ENCODE measurements at regions not wholly inside any gene's neighbourhood (a gene's known extent, or its start where the extent isn't known, plus 50 kb on each side); places are given as distances from the start of the nearest gene placed in this dataset.

DNA sequence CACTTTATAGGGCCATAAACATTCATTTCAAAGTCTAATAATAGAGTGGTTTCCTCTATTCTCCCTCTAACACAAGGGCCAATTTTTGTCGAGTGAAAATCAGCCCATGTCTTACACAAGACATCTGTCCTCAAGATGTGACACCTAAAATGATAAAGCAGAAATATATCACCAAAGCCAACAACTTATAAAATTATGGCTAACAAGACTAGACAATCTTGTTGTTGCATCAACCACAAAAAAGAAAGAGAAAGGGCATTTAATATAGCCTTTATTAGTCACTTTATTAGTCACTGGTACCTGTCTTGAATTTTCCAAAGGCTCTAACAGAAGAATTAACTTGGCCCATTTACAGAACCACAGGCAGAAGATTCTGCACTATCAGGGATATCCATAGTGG is 161.6 kb downstream of the SMIM20 start:
- TF ChIP-seq, protein P1, sequence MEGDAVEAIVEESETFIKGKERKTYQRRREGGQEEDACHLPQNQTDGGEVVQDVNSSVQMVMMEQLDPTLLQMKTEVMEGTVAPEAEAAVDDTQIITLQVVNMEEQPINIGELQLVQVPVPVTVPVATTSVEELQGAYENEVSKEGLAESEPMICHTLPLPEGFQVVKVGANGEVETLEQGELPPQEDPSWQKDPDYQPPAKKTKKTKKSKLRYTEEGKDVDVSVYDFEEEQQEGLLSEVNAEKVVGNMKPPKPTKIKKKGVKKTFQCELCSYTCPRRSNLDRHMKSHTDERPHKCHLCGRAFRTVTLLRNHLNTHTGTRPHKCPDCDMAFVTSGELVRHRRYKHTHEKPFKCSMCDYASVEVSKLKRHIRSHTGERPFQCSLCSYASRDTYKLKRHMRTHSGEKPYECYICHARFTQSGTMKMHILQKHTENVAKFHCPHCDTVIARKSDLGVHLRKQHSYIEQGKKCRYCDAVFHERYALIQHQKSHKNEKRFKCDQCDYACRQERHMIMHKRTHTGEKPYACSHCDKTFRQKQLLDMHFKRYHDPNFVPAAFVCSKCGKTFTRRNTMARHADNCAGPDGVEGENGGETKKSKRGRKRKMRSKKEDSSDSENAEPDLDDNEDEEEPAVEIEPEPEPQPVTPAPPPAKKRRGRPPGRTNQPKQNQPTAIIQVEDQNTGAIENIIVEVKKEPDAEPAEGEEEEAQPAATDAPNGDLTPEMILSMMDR (IDR thresholded peaks at IDR 0.05), result no peak
- TF ChIP-seq POLR2AphosphoS5 (IDR thresholded peaks at IDR 0.05; ENCODE audit: low read depth, low read length) (no peak), SIN3A (IDR thresholded peaks at IDR 0.05; ENCODE audit: borderline replicate concordance, insufficient read depth, low read depth, low read length) (no peak), TCF7L2 (IDR thresholded peaks at IDR 0.05; ENCODE audit: low read depth, low read length) (no peak)
- TF ChIP-seq, protein P2, sequence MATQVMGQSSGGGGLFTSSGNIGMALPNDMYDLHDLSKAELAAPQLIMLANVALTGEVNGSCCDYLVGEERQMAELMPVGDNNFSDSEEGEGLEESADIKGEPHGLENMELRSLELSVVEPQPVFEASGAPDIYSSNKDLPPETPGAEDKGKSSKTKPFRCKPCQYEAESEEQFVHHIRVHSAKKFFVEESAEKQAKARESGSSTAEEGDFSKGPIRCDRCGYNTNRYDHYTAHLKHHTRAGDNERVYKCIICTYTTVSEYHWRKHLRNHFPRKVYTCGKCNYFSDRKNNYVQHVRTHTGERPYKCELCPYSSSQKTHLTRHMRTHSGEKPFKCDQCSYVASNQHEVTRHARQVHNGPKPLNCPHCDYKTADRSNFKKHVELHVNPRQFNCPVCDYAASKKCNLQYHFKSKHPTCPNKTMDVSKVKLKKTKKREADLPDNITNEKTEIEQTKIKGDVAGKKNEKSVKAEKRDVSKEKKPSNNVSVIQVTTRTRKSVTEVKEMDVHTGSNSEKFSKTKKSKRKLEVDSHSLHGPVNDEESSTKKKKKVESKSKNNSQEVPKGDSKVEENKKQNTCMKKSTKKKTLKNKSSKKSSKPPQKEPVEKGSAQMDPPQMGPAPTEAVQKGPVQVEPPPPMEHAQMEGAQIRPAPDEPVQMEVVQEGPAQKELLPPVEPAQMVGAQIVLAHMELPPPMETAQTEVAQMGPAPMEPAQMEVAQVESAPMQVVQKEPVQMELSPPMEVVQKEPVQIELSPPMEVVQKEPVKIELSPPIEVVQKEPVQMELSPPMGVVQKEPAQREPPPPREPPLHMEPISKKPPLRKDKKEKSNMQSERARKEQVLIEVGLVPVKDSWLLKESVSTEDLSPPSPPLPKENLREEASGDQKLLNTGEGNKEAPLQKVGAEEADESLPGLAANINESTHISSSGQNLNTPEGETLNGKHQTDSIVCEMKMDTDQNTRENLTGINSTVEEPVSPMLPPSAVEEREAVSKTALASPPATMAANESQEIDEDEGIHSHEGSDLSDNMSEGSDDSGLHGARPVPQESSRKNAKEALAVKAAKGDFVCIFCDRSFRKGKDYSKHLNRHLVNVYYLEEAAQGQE (IDR thresholded peaks at IDR 0.05; ENCODE audit: insufficient read depth in 1 of 2, low read depth in 2 of 2, low read length in 1 of 2), result no peak

All from Panc1 (cell line).